Neural cell (in vitro differentiated cells): ENCODE measurements at regions not wholly inside any gene's neighbourhood (a gene's known extent, or its start where the extent isn't known, plus 50 kb on each side); places are given as distances from the start of the nearest gene placed in this dataset.

ENCODE experiments used
- H2AFZ ChIP-seq: fragments of 200-600, 300-800 bp; sonication (generic), shearing (Covaris generic); 2 replicates; pipeline ENCODE4 v1.6.0; 2014; ENCODE audit warnings: low read depth, mild to moderate bottlenecking, antibody characterized with exemption, low read length, moderate library complexity
- H3F3A ChIP-seq: fragments of 200-600 bp; shearing (Covaris generic); 2 replicates; pipeline ENCODE4 v1.6.1; 2016; ENCODE audit warnings: mild to moderate bottlenecking, moderate library complexity, mixed read lengths, antibody characterized with exemption, low read length; ENCODE audit not compliant: insufficient read depth, poor library complexity, severe bottlenecking
- H3K27ac ChIP-seq: fragments of 200-600, 300-800 bp; sonication (generic), shearing (Covaris generic); 2 replicates; pipeline ENCODE4 v1.5.1; 2014; ENCODE audit warnings: mild to moderate bottlenecking, low read length, moderate library complexity
- H3K27me3 ChIP-seq: fragments of 300-800, 200-600 bp; sonication (generic), shearing (Covaris generic); 2 replicates; pipeline ENCODE4 v1.6.0; 2014; ENCODE audit warnings: mild to moderate bottlenecking, low read depth, low read length, moderate library complexity; ENCODE audit not compliant: insufficient read depth
- H3K36me3 ChIP-seq: fragments of 300-800, 200-600 bp; sonication (generic), shearing (Covaris generic); 2 replicates; pipeline ENCODE4 v1.5.1; 2014; ENCODE audit warnings: mild to moderate bottlenecking, antibody characterized with exemption, low read length, moderate library complexity; ENCODE audit not compliant: insufficient read depth
- H3K4me2 ChIP-seq: fragments of 300-800, 200-600 bp; sonication (generic), shearing (Covaris generic); 2 replicates; pipeline ENCODE4 v1.6.0; 2014; ENCODE audit warnings: mild to moderate bottlenecking, low read length
- H3K4me3 ChIP-seq: fragments of 300-800, 200-600 bp; sonication (generic), shearing (Covaris generic); 2 replicates; pipeline ENCODE4 v1.5.1; 2014; ENCODE audit warnings: mild to moderate bottlenecking, low read length, moderate library complexity
- H3K79me2 ChIP-seq: fragments of 200-600 bp; shearing (Covaris generic); replicated peaks from 2 replicates; pipeline ENCODE4 v1.6.0; 2014; ENCODE audit warnings: mild to moderate bottlenecking, low read length, moderate library complexity; ENCODE audit not compliant: insufficient read depth
- H3K9ac ChIP-seq: fragments of 300-800, 200-600 bp; sonication (generic), shearing (Covaris generic); 2 replicates; pipeline ENCODE4 v1.6.1; 2016; ENCODE audit warnings: mild to moderate bottlenecking, low read length, mixed read lengths
- H3K9me2 ChIP-seq: fragments of 200-600 bp; shearing (Covaris generic); 2 replicates; pipeline ENCODE4 v1.6.1; 2016; ENCODE audit warnings: mild to moderate bottlenecking, low read length, mixed read lengths; ENCODE audit not compliant: insufficient read depth
- H3K9me3 ChIP-seq: fragments of 200-600, 300-800 bp; sonication (generic), shearing (Covaris generic); 2 replicates; pipeline ENCODE4 v1.6.1; 2016; ENCODE audit warnings: mild to moderate bottlenecking, mixed run types, low read length, moderate library complexity, mixed read lengths
- H4K20me1 ChIP-seq: fragments of 200-600 bp; shearing (Covaris generic); 2 replicates; pipeline ENCODE4 v1.6.1; 2016; ENCODE audit warnings: mild to moderate bottlenecking, mixed run types; ENCODE audit not compliant: insufficient read depth
- EP300 ChIP-seq: fragments of 450-650 bp; conservative IDR thresholded peaks from 2 replicates; pipeline ENCODE4 v1.6.1; 2014; ENCODE audit warnings: antibody characterized with exemption, mild to moderate bottlenecking, moderate library complexity; ENCODE audit not compliant: poor library complexity, severe bottlenecking
- EZH2 ChIP-seq: fragments of 200-600, 300-800 bp; shearing (Covaris generic), sonication (generic); IDR thresholded peaks from 2 replicates; pipeline ENCODE4 v1.6.1; 2014; ENCODE audit warnings: antibody characterized with exemption, low read length, borderline replicate concordance, mild to moderate bottlenecking; ENCODE audit not compliant: insufficient read depth, poor library complexity, severe bottlenecking
- MXI1 ChIP-seq: fragments of 450-650 bp; conservative IDR thresholded peaks from 2 replicates; pipeline ENCODE4 v1.6.1; 2014; ENCODE audit warnings: antibody characterized with exemption, mild to moderate bottlenecking; ENCODE audit not compliant: poor library complexity, severe bottlenecking
- POLR2AphosphoS5 ChIP-seq: IDR thresholded peaks from 2 replicates; pipeline ENCODE4 v1.6.1; 2012
- RAD21 ChIP-seq: fragments of 450-650 bp; conservative IDR thresholded peaks from 2 replicates; pipeline ENCODE4 v1.6.1; 2014; ENCODE audit warnings: antibody characterized with exemption, mild to moderate bottlenecking, moderate library complexity
- SMC3 ChIP-seq: fragments of 450-650 bp; conservative IDR thresholded peaks from 2 replicates; pipeline ENCODE4 v1.6.1; 2014; ENCODE audit warnings: antibody characterized with exemption, mild to moderate bottlenecking, moderate library complexity; ENCODE audit not compliant: poor library complexity
- TAF1 ChIP-seq: IDR thresholded peaks from 2 replicates; pipeline ENCODE4 v1.6.1; 2012; ENCODE audit warnings: low read depth
- TF ChIP-seq, protein P1 (sequence below): IDR thresholded peaks from 2 replicates; pipeline ENCODE4 v1.6.1; 2012; ENCODE audit warnings: borderline replicate concordance
- TF ChIP-seq, protein P2 (sequence below): fragments of 450-650 bp; IDR thresholded peaks from 2 replicates; pipeline ENCODE4 v1.5.1; 2014; ENCODE audit warnings: antibody characterized with exemption, mild to moderate bottlenecking, moderate library complexity; ENCODE audit not compliant: poor library complexity, severe bottlenecking

GRCh38 chr19:31875591-31875990 is 469.8 kb upstream of the ZNF507 start:
- no peaks in the 10 kb centered on the region for H3K36me3 ChIP-seq
- H3K27me3 ChIP-seq = no peaks in the 10 kb centered on the region
- H3K9me2 ChIP-seq = no peaks in the 10 kb centered on the region
- no peak overlapping the region for H3K9ac ChIP-seq
- no peaks in the 10 kb centered on the region for H4K20me1 ChIP-seq
- H3K4me2 ChIP-seq = no peak overlapping the region
- H3K79me2 ChIP-seq = no peaks in the 10 kb centered on the region
- no peaks in the 10 kb centered on the region for H3F3A ChIP-seq
- no peak overlapping the region for H2AFZ ChIP-seq
- no peaks in the 10 kb centered on the region for H3K9me3 ChIP-seq
- H3K4me3 ChIP-seq = no peak overlapping the region
- no peak overlapping the region for H3K27ac ChIP-seq
- TF ChIP-seq, protein P1, sequence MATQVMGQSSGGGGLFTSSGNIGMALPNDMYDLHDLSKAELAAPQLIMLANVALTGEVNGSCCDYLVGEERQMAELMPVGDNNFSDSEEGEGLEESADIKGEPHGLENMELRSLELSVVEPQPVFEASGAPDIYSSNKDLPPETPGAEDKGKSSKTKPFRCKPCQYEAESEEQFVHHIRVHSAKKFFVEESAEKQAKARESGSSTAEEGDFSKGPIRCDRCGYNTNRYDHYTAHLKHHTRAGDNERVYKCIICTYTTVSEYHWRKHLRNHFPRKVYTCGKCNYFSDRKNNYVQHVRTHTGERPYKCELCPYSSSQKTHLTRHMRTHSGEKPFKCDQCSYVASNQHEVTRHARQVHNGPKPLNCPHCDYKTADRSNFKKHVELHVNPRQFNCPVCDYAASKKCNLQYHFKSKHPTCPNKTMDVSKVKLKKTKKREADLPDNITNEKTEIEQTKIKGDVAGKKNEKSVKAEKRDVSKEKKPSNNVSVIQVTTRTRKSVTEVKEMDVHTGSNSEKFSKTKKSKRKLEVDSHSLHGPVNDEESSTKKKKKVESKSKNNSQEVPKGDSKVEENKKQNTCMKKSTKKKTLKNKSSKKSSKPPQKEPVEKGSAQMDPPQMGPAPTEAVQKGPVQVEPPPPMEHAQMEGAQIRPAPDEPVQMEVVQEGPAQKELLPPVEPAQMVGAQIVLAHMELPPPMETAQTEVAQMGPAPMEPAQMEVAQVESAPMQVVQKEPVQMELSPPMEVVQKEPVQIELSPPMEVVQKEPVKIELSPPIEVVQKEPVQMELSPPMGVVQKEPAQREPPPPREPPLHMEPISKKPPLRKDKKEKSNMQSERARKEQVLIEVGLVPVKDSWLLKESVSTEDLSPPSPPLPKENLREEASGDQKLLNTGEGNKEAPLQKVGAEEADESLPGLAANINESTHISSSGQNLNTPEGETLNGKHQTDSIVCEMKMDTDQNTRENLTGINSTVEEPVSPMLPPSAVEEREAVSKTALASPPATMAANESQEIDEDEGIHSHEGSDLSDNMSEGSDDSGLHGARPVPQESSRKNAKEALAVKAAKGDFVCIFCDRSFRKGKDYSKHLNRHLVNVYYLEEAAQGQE = no peak
- TF ChIP-seq EP300 (no peak), MXI1 (no peak), POLR2AphosphoS5 (no peak), SMC3 (no peak), EZH2 (no peak), TAF1 (no peak), RAD21 (no peak)
- TF ChIP-seq, protein P2, sequence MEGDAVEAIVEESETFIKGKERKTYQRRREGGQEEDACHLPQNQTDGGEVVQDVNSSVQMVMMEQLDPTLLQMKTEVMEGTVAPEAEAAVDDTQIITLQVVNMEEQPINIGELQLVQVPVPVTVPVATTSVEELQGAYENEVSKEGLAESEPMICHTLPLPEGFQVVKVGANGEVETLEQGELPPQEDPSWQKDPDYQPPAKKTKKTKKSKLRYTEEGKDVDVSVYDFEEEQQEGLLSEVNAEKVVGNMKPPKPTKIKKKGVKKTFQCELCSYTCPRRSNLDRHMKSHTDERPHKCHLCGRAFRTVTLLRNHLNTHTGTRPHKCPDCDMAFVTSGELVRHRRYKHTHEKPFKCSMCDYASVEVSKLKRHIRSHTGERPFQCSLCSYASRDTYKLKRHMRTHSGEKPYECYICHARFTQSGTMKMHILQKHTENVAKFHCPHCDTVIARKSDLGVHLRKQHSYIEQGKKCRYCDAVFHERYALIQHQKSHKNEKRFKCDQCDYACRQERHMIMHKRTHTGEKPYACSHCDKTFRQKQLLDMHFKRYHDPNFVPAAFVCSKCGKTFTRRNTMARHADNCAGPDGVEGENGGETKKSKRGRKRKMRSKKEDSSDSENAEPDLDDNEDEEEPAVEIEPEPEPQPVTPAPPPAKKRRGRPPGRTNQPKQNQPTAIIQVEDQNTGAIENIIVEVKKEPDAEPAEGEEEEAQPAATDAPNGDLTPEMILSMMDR = no peak

DNA sequence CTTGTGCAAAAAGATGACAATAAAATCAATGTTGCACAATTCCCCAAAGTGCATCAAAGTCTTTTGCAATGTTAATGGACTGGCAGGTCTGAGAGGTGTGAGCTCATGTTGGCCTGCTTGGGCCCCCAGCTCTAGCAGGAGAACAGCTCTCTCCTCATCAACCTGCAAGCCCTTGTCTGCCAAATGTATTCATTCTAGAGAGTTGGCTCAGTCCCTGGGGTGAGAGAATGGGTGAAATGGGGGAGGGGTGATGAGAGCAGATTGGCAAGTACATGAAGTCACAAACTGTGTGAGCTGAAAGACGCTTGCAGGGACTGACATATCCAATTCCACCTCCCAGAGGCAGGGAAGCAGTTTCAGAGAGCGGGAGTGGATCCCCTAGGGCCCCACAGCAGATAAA is 465.1 kb upstream of the ZNF507 start:
- Histone ChIP-seq H3K9me3 (no peaks in the 10 kb centered on the region), H4K20me1 (no peaks in the 10 kb centered on the region), H3K9ac (no peak overlapping the region), H3K27ac (no peak overlapping the region), H3K27me3 (no peaks in the 10 kb centered on the region), H3F3A (no peaks in the 10 kb centered on the region), H3K9me2 (no peaks in the 10 kb centered on the region), H2AFZ (no peak overlapping the region), H3K4me2 (no peak overlapping the region), H3K79me2 (no peaks in the 10 kb centered on the region), H3K36me3 (no peaks in the 10 kb centered on the region), H3K4me3 (no peak overlapping the region)
- no peak for TF ChIP-seq EZH2
- no peak for TF ChIP-seq EP300
- TF ChIP-seq, protein P2 = no peak
- TF ChIP-seq SMC3 = no peak
- no peak for TF ChIP-seq TAF1
- no peak for TF ChIP-seq MXI1
- TF ChIP-seq POLR2AphosphoS5 = no peak
